Keratinocyte (primary cell): ENCODE measurements at regions not wholly inside any gene's neighbourhood (a gene's known extent, or its start where the extent isn't known, plus 50 kb on each side); places are given as distances from the start of the nearest gene placed in this dataset.

Experiments used
- DNase-seq: peaks from one replicate; pipeline ENCODE4 v3.0.0-alpha.2; 2011; ENCODE audit warnings: low read depth, missing footprints, low spot score
- FAIRE-seq: peaks from 2 replicates; lab custom pipeline; 2011; peaks lifted over from hg19 to GRCh38; lab: Jason Lieb, UNC
- H2AFZ ChIP-seq: 2 replicates; pipeline ENCODE4 v1.6.0; 2012; ENCODE audit warnings: low read length, control low read depth, inconsistent platforms; ENCODE audit not compliant: control insufficient read depth
- H3K27ac ChIP-seq: 2 replicates; pipeline ENCODE4 v1.5.1; 2011; ENCODE audit warnings: low read length; ENCODE audit not compliant: control insufficient read depth, insufficient read depth
- H3K27me3 ChIP-seq: 3 replicates; pipeline ENCODE4 v1.6.0; 2011; ENCODE audit warnings: low read length; ENCODE audit not compliant: control insufficient read depth, insufficient read depth; ENCODE audit errors: extremely low read depth
- H3K36me3 ChIP-seq, 2 experiments: 2 replicates in 1 of 2; 3 replicates in 1 of 2; pipeline ENCODE4 v1.5.1; 2011; ENCODE audit warnings: low read length in 2 of 2, mild to moderate bottlenecking in 1 of 2; ENCODE audit not compliant: control insufficient read depth in 2 of 2, insufficient read depth in 2 of 2; ENCODE audit errors: extremely low read depth in 1 of 2
- H3K4me1 ChIP-seq: 3 replicates; pipeline ENCODE4 v1.5.1; 2011; ENCODE audit warnings: low read length; ENCODE audit not compliant: control insufficient read depth, insufficient read depth; ENCODE audit errors: extremely low read depth
- H3K4me2 ChIP-seq: 3 replicates; pipeline ENCODE4 v1.6.0; 2011; ENCODE audit warnings: low read depth, low read length; ENCODE audit not compliant: control insufficient read depth, insufficient read depth; ENCODE audit errors: extremely low read depth
- H3K4me3 ChIP-seq, 3 experiments: fragments of 200-600 bp in 1 of 3; sonication (generic) in 1 of 3; 2 replicates in 2 of 3; 3 replicates in 1 of 3; pipeline ENCODE4 v1.5.1; 2011 to 2016; ENCODE audit warnings: low read length in 3 of 3, mild to moderate bottlenecking in 3 of 3, control low read depth in 2 of 3, inconsistent platforms in 1 of 3, low read depth in 1 of 3, mixed read lengths in 1 of 3, mixed run types in 1 of 3, moderate library complexity in 1 of 3; ENCODE audit not compliant: control insufficient read depth in 2 of 3, insufficient read depth in 2 of 3; ENCODE audit errors: extremely low read depth in 1 of 3
- H3K79me2 ChIP-seq: 2 replicates; pipeline ENCODE4 v1.6.0; 2012; ENCODE audit warnings: low read length; ENCODE audit not compliant: control insufficient read depth, insufficient read depth
- H3K9ac ChIP-seq: 3 replicates; pipeline ENCODE4 v1.6.0; 2011; ENCODE audit warnings: low read length; ENCODE audit not compliant: control insufficient read depth, insufficient read depth; ENCODE audit errors: extremely low read depth
- H3K9me1 ChIP-seq: 3 replicates; pipeline ENCODE4 v1.6.0; 2011; ENCODE audit warnings: low read length; ENCODE audit not compliant: control insufficient read depth, insufficient read depth; ENCODE audit errors: extremely low read depth
- H3K9me3 ChIP-seq: 2 replicates; pipeline ENCODE4 v1.5.1; 2012; ENCODE audit warnings: low read depth, low read length; ENCODE audit not compliant: control insufficient read depth
- H4K20me1 ChIP-seq: 3 replicates; pipeline ENCODE4 v1.6.0; 2011; ENCODE audit warnings: low read length; ENCODE audit not compliant: control insufficient read depth, insufficient read depth; ENCODE audit errors: extremely low read depth
- EZH2 ChIP-seq: IDR thresholded peaks from one replicate; pipeline ENCODE4 v1.6.1; 2012; ENCODE audit warnings: inconsistent platforms, mild to moderate bottlenecking, low read length, moderate library complexity
- dilution Hi-C: fragments of 300-500 bp; cut with MboI; formaldehyde crosslinking; loops from one replicate; pipeline ENCODE4 v1.7.0; 2020; ENCODE audit warnings: low sequenced_read_pairs; ENCODE audit not compliant: extremely low pct_ligation_motif_present
- TF ChIP-seq, protein P1 (sequence below), 3 experiments: IDR thresholded peaks in 1 of 3; conservative IDR thresholded peaks in 1 of 3; optimal IDR thresholded peaks in 1 of 3; 2 replicates in 2 of 3; 3 replicates in 1 of 3; pipeline versions ENCODE3 to v1.5.1; 2011; ENCODE audit warnings: low read length in 3 of 3, mild to moderate bottlenecking in 3 of 3, moderate library complexity in 2 of 3, control low read depth in 1 of 3, inconsistent platforms in 1 of 3; ENCODE audit not compliant: insufficient read depth in 2 of 3; ENCODE audit errors: extremely low read depth in 1 of 3

GRCh38 chr3:164458986-164459385 lies 619.3 kb downstream of the SI start:
- dilution Hi-C loops, result no loop called here
- Histone ChIP-seq H3K27me3 (no peaks in the 10 kb centered on the region), H3K4me2 (no peak overlapping the region), H4K20me1 (no peaks in the 10 kb centered on the region), H3K4me3 (no peak overlapping the region), H3K36me3 (no peaks in the 10 kb centered on the region), H3K79me2 (no peaks in the 10 kb centered on the region), H3K9me1 (no peaks in the 10 kb centered on the region), H3K27ac (no peak overlapping the region), H3K9ac (no peak overlapping the region), H3K9me3 (no peaks in the 10 kb centered on the region), H3K4me1 (no peaks in the 10 kb centered on the region), H2AFZ (no peak overlapping the region)
- FAIRE-seq (no peak), DNase-seq (no peak)
- TF ChIP-seq, protein P1, sequence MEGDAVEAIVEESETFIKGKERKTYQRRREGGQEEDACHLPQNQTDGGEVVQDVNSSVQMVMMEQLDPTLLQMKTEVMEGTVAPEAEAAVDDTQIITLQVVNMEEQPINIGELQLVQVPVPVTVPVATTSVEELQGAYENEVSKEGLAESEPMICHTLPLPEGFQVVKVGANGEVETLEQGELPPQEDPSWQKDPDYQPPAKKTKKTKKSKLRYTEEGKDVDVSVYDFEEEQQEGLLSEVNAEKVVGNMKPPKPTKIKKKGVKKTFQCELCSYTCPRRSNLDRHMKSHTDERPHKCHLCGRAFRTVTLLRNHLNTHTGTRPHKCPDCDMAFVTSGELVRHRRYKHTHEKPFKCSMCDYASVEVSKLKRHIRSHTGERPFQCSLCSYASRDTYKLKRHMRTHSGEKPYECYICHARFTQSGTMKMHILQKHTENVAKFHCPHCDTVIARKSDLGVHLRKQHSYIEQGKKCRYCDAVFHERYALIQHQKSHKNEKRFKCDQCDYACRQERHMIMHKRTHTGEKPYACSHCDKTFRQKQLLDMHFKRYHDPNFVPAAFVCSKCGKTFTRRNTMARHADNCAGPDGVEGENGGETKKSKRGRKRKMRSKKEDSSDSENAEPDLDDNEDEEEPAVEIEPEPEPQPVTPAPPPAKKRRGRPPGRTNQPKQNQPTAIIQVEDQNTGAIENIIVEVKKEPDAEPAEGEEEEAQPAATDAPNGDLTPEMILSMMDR (optimal IDR thresholded peaks at IDR 0.05 in 1 of 3, IDR thresholded peaks at IDR 0.05 in 1 of 3, conservative IDR thresholded peaks at IDR 0.05 in 1 of 3; ENCODE audit: extremely low read depth in 1 of 3, insufficient read depth in 2 of 3, low read length in 3 of 3), result no peak
- TF ChIP-seq EZH2, result no peak

GRCh38 chr3:164453714-164454113 lies 624.6 kb downstream of the SI start:
- TF ChIP-seq EZH2, result no peak
- TF ChIP-seq, protein P1 (optimal IDR thresholded peaks at IDR 0.05 in 1 of 3, IDR thresholded peaks at IDR 0.05 in 1 of 3, conservative IDR thresholded peaks at IDR 0.05 in 1 of 3; ENCODE audit: extremely low read depth in 1 of 3, insufficient read depth in 2 of 3, low read length in 3 of 3), result no peak
- H2AFZ ChIP-seq, result no peak overlapping the region
- H3K4me3 ChIP-seq, result no peak overlapping the region
- H3K4me2 ChIP-seq, result no peak overlapping the region
- no peaks in the 10 kb centered on the region for H3K9me1 ChIP-seq
- H3K9ac ChIP-seq, result no peak overlapping the region
- no peaks in the 10 kb centered on the region for H3K27me3 ChIP-seq
- no peaks in the 10 kb centered on the region for H3K79me2 ChIP-seq
- dilution Hi-C loops, result no loop called here
- no peaks in the 10 kb centered on the region for H3K9me3 ChIP-seq
- no peak overlapping the region for H3K27ac ChIP-seq
- H3K4me1 ChIP-seq, result no peaks in the 10 kb centered on the region
- H3K36me3 ChIP-seq, result no peaks in the 10 kb centered on the region
- FAIRE-seq (no peak), DNase-seq (no peak)
- H4K20me1 ChIP-seq, result no peaks in the 10 kb centered on the region
